ENCODE measurements at regions not wholly inside any gene's neighbourhood (a gene's known extent, or its start where the extent isn't known, plus 50 kb on each side); places are given as distances from the start of the nearest gene placed in this dataset.

GRCh38 chr3:178231645-178232044 lies 304.6 kb upstream of the KCNMB2 start:
- TF ChIP-seq POLR2A (IDR thresholded peaks at IDR 0.05), result no peak
- no peak for TF ChIP-seq CTCF (IDR thresholded peaks at IDR 0.05)

Data from thyroid gland (tissue), 4 donors.